Right atrium auricular region (tissue), 2 donors: ENCODE measurements at regions not wholly inside any gene's neighbourhood (a gene's known extent, or its start where the extent isn't known, plus 50 kb on each side); places are given as distances from the start of the nearest gene placed in this dataset.

ENCODE experiments used
- DNase-seq: peaks from one replicate; pipeline ENCODE4 v3.0.0-alpha.2; 2019; ENCODE audit warnings: low spot score
- H3K27ac ChIP-seq, 2 donors: fragments of 200-600 bp; sonication (generic); 1 replicate in 1 of 2; 2 replicates in 1 of 2; pipeline ENCODE4 v1.5.1; 2016 to 2019
- H3K27me3 ChIP-seq, 2 donors: fragments of 200-600 bp; sonication (generic); one replicate each; pipeline versions ENCODE4 v1.5.1 to v1.6.0; 2017 to 2019
- H3K36me3 ChIP-seq: fragments of 200-600 bp; sonication (generic); one replicate; pipeline ENCODE4 v1.5.1; 2016
- H3K4me1 ChIP-seq, 2 donors: fragments of 200-600 bp; sonication (generic); one replicate each; pipeline versions ENCODE4 v1.5.1 to v1.6.0; 2017 to 2019
- H3K4me3 ChIP-seq, 2 donors: fragments of 200-600 bp; sonication (generic); 1 replicate in 1 of 2; 2 replicates in 1 of 2; pipeline ENCODE4 v1.5.1; 2017 to 2019; ENCODE audit warnings: mild to moderate bottlenecking in 1 of 2, moderate library complexity in 1 of 2
- H3K9me3 ChIP-seq, 2 donors: fragments of 200-600 bp; sonication (generic); one replicate each; pipeline ENCODE4 v1.5.1; 2019
- CTCF ChIP-seq, 2 donors: fragments of 200-600 bp; sonication (generic); IDR thresholded peaks; one replicate each; pipeline ENCODE4 v1.5.1; 2019; ENCODE audit warnings: antibody characterized with exemption in 2 of 2

GRCh38 chr7:42858570-42858969 lies 53.3 kb downstream of the C7orf25 start:
- H3K4me1 ChIP-seq, result no peaks in the 10 kb centered on the region
- no peak overlapping the region for H3K4me3 ChIP-seq
- no peak overlapping the region for H3K27ac ChIP-seq
- DNase-seq, result no peak
- H3K36me3 ChIP-seq, result no peaks in the 10 kb centered on the region
- no peak for TF ChIP-seq CTCF (IDR thresholded peaks at IDR 0.05)
- no peaks in the 10 kb centered on the region for H3K27me3 ChIP-seq
- H3K9me3 ChIP-seq, result peaks cover 0 to 13% of the 10 kb centered on the region in 2 donors

DNA sequence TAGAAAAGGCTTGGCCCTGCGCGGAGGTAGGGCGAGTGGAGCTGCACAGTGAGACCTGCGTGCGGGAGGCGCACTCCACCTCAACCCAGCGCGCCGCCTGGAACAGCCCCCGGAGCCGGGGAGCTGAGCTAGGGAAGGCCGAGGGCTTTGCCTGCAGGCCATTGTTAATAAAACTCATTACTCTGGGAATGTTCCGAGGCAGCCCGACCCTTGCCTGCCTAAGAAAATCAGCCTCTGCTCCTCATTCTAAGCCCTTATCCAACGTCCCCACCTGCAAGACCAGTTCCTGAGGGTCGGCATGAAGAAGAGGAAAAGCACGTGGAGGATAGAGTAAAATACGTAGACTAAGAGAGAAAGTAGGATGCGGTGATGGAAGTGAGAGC lies 55.3 kb downstream of the C7orf25 start:
- no peak for DNase-seq
- Histone ChIP-seq H3K27me3 (no peaks in the 10 kb centered on the region), H3K4me3 (peak overlapping the region in 1 of 2 donors; percentile 38), H3K4me1 (no peaks in the 10 kb centered on the region), H3K36me3 (no peaks in the 10 kb centered on the region), H3K27ac (no peak overlapping the region), H3K9me3 (peaks cover 0 to 8% of the 10 kb centered on the region in 2 donors)
- TF ChIP-seq CTCF (IDR thresholded peaks at IDR 0.05), result no peak

- no peak overlapping the region for H3K27ac ChIP-seq
- no peak overlapping the region for H3K4me3 ChIP-seq
- no peaks in the 10 kb centered on the region for H3K9me3 ChIP-seq
- H3K4me1 ChIP-seq, result no peaks in the 10 kb centered on the region
- H3K36me3 ChIP-seq, result no peaks in the 10 kb centered on the region
- DNase-seq, result no peak
- TF ChIP-seq CTCF (IDR thresholded peaks at IDR 0.05), result no peak
- H3K27me3 ChIP-seq, result no peaks in the 10 kb centered on the region
These were observed 57.2 kb downstream of the C7orf25 start for GRCh38 chr7:42854571-42855118.

DNA sequence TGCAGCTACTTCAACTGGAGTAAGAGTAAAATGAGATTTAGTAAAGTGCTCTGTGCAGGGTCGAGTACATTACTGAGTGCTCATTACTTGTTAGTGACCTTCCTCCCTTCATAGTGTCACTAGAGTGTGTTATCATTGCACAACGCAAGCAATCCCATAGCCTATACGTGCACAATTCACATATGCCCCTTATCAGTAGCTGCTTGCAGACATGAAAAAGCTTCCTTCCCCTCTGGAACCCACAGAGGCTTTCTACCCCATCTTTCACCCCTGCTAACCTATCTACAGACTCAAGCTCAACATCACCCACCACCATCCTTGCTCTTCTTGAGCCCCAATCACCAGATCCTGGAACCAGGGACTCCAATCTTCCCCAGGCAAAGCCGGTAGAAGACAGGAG lies 59.3 kb downstream of the C7orf25 start:
- Histone ChIP-seq H3K4me3 (no peak overlapping the region), H3K27me3 (no peaks in the 10 kb centered on the region), H3K9me3 (no peaks in the 10 kb centered on the region), H3K27ac (no peak overlapping the region), H3K4me1 (no peaks in the 10 kb centered on the region), H3K36me3 (no peaks in the 10 kb centered on the region)
- TF ChIP-seq CTCF (IDR thresholded peaks at IDR 0.05), result no peak
- no peak for DNase-seq

GRCh38 chr7:42843205-42843800 lies 68.6 kb downstream of the C7orf25 start:
- H3K27ac ChIP-seq, result no peak overlapping the region
- H3K9me3 ChIP-seq, result no peaks in the 10 kb centered on the region
- no peaks in the 10 kb centered on the region for H3K36me3 ChIP-seq
- H3K4me3 ChIP-seq, result no peak overlapping the region
- H3K27me3 ChIP-seq, result no peaks in the 10 kb centered on the region
- TF ChIP-seq CTCF (IDR thresholded peaks at IDR 0.05), result peak in 1 of 2 donors; percentile 60
- no peak for DNase-seq
- no peaks in the 10 kb centered on the region for H3K4me1 ChIP-seq

DNA sequence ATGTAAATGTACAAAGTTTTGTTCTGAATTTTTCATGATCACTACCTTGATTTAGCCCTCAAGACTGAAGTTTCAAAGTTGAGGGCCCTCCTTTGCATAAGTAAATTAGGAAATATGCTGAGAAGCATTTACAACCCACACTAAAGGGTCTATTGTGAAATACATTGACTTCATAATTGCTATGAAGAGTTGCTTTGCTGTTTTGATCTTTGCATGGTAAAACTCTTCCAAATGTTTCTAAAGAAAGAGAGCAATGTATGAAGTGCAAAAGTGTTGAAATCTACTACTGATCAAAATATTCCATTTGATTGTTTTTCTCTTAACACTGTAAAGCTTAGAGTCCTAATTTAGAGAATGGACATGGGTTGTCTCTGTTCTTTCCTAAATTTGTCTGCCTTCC lies 77.2 kb downstream of the C7orf25 start:
- H3K4me1 ChIP-seq, result peaks cover 0 to 9% of the 10 kb centered on the region in 2 donors
- no peaks in the 10 kb centered on the region for H3K27me3 ChIP-seq
- DNase-seq, result no peak
- no peaks in the 10 kb centered on the region for H3K9me3 ChIP-seq
- TF ChIP-seq CTCF (IDR thresholded peaks at IDR 0.05), result no peak
- H3K36me3 ChIP-seq, result no peaks in the 10 kb centered on the region
- no peak overlapping the region for H3K4me3 ChIP-seq
- H3K27ac ChIP-seq, result no peak overlapping the region
